Central memory CD8-positive, alpha-beta T cell (primary cell): ENCODE measurements at regions not wholly inside any gene's neighbourhood (a gene's known extent, or its start where the extent isn't known, plus 50 kb on each side); places are given as distances from the start of the nearest gene placed in this dataset.
"Not testable (repeated sequence)": the region's sequence is repeated elsewhere in the genome, so short reads cannot be mapped to it uniquely, and the experiment has no call there.

Experiments used
- ATAC-seq: fragments of 150-1000 bp; cut with Tn5 transposase; replicated peaks from 2 replicates; pipeline ENCODE4 v1.10.0; 2022; ENCODE audit warnings: mild to moderate bottlenecking, moderate FRiP score, moderate number of reproducible peaks; ENCODE audit not compliant: poor library complexity, severe bottlenecking; ENCODE audit errors: extremely low read depth
- DNase-seq, 2 donors: peaks; one replicate each; pipeline ENCODE4 v3.0.0; 2021; ENCODE audit warnings: low spot score in 2 of 2
- H3K27ac Mint-ChIP-seq: one replicate; pipeline ENCODE4 v1.8.0; 2022; ENCODE audit warnings: low read depth, mild to moderate bottlenecking, moderate library complexity, mixed read lengths
- H3K27me3 Mint-ChIP-seq: one replicate; pipeline ENCODE4 v1.8.0; 2022; ENCODE audit warnings: mixed read lengths
- H3K36me3 Mint-ChIP-seq: one replicate; pipeline ENCODE4 v1.8.0; 2022; ENCODE audit warnings: mild to moderate bottlenecking, moderate library complexity, mixed read lengths; ENCODE audit not compliant: insufficient read depth
- H3K4me1 Mint-ChIP-seq: one replicate; pipeline ENCODE4 v1.8.0; 2022; ENCODE audit warnings: mixed read lengths
- H3K4me3 Mint-ChIP-seq: one replicate; pipeline ENCODE4 v1.8.0; 2022; ENCODE audit warnings: mild to moderate bottlenecking, moderate library complexity, mixed read lengths
- H3K9me3 Mint-ChIP-seq: one replicate; pipeline ENCODE4 v1.8.0; 2022; ENCODE audit warnings: mixed read lengths

DNA sequence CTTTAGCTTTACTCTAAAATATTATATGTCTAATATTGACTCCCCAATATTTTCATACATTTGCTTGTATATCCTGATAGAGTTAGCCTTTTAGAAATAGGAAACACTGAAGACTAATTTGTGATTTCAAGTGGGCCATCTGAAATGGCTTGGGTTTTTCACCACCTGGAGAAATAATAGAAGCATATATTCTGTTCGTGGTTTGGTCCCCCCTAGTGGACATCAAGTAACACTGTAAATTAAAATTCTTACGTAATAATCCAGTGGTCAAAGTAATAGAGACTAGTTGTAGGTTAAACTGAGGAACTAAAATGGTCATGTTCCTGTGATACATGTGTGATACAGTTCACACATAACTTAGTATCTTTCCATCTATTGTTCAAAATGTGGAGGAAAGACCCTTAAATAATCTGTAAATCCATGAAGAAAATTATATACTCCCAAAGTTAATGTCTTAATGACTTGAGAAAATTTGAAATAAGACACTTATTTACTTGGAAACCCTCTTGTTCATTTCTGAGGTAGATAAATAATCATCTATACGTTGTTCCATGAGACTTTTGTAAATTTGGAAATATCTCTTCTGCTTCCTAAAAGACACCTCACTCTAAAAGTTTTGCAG lies 79.8 kb upstream of the SMARCAD1 start:
- H3K27me3 Mint-ChIP-seq, result peaks cover 15% of the 10 kb centered on the region
- H3K36me3 Mint-ChIP-seq, result no peaks in the 10 kb centered on the region
- DNase-seq, result no peak
- no peak overlapping the region for H3K27ac Mint-ChIP-seq
- H3K4me3 Mint-ChIP-seq, result no peak overlapping the region
- no peaks in the 10 kb centered on the region for H3K9me3 Mint-ChIP-seq
- H3K4me1 Mint-ChIP-seq, result no peaks in the 10 kb centered on the region
- no peak for ATAC-seq

- no peaks in the 10 kb centered on the region for H3K9me3 Mint-ChIP-seq
- no peak for ATAC-seq
- no peaks in the 10 kb centered on the region for H3K36me3 Mint-ChIP-seq
- DNase-seq, result no peak
- H3K4me3 Mint-ChIP-seq, result no peak overlapping the region
- H3K4me1 Mint-ChIP-seq, result no peaks in the 10 kb centered on the region
- H3K27ac Mint-ChIP-seq, result no peak overlapping the region
- peaks cover 24% of the 10 kb centered on the region for H3K27me3 Mint-ChIP-seq
These were observed 76.5 kb upstream of the SMARCAD1 start for GRCh38 chr4:94131212-94131611.

GRCh38 chr4:94135701-94136100 lies 72.0 kb upstream of the SMARCAD1 start:
- no peaks in the 10 kb centered on the region for H3K9me3 Mint-ChIP-seq
- H3K36me3 Mint-ChIP-seq, result no peaks in the 10 kb centered on the region
- H3K27ac Mint-ChIP-seq, result no peak overlapping the region
- no peak for ATAC-seq
- no peak overlapping the region for H3K4me3 Mint-ChIP-seq
- H3K27me3 Mint-ChIP-seq, result peaks cover 40% of the 10 kb centered on the region
- no peak for DNase-seq
- H3K4me1 Mint-ChIP-seq, result no peaks in the 10 kb centered on the region

GRCh38 chr4:94139931-94140612 lies 67.6 kb upstream of the SMARCAD1 start:
- Mint-ChIP-seq H3K4me1 (no peaks in the 10 kb centered on the region), H3K27me3 (peaks cover 33% of the 10 kb centered on the region), H3K36me3 (no peaks in the 10 kb centered on the region), H3K27ac (no peak overlapping the region), H3K4me3 (no peak overlapping the region), H3K9me3 (no peaks in the 10 kb centered on the region)
- no peak for ATAC-seq
- DNase-seq, result no peak

DNA sequence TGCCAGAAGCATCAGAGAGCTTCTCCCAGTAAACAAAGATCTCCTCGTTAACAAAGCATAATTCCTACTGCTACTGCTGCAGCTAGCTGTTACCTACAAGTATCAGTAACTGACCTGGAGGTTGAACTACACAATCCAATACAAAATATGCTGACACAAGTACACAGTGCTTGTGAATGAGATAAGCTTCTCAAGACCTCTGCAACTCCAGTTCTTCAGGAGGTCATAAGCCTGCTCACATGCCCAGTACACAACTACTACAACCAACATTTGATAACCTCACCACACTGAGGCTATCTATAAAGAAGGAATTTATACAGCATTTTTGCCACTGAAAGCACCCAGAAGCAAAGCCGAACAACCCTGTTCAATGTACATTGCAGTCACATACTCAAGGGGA lies 66.7 kb upstream of the SMARCAD1 start:
- no peaks in the 10 kb centered on the region for H3K36me3 Mint-ChIP-seq
- no peak overlapping the region for H3K27ac Mint-ChIP-seq
- H3K4me1 Mint-ChIP-seq, result no peaks in the 10 kb centered on the region
- DNase-seq (no peak), ATAC-seq (no peak)
- peaks cover 23% of the 10 kb centered on the region for H3K27me3 Mint-ChIP-seq
- H3K9me3 Mint-ChIP-seq, result no peaks in the 10 kb centered on the region
- H3K4me3 Mint-ChIP-seq, result no peak overlapping the region

- not testable (repeated sequence) for H3K4me1 Mint-ChIP-seq, H3K9me3 Mint-ChIP-seq, ATAC-seq, DNase-seq, H3K36me3 Mint-ChIP-seq, H3K4me3 Mint-ChIP-seq, H3K27ac Mint-ChIP-seq
- peaks cover 21% of the 10 kb centered on the region for H3K27me3 Mint-ChIP-seq
These were observed 59.6 kb upstream of the SMARCAD1 start for GRCh38 chr4:94148052-94148451.

GRCh38 chr4:94152466-94152865 lies 55.2 kb upstream of the SMARCAD1 start:
- Mint-ChIP-seq H3K4me3 (no peak overlapping the region), H3K27me3 (peaks cover 21% of the 10 kb centered on the region), H3K36me3 (peaks cover 2% of the 10 kb centered on the region), H3K4me1 (no peaks in the 10 kb centered on the region), H3K9me3 (no peaks in the 10 kb centered on the region), H3K27ac (no peak overlapping the region)
- ATAC-seq (no peak), DNase-seq (no peak)

GRCh38 chr4:94155404-94155803 lies 52.3 kb upstream of the SMARCAD1 start:
- H3K27me3 Mint-ChIP-seq, result peaks cover 12% of the 10 kb centered on the region
- not testable (repeated sequence) for ATAC-seq, H3K9me3 Mint-ChIP-seq, H3K27ac Mint-ChIP-seq, DNase-seq, H3K4me3 Mint-ChIP-seq, H3K4me1 Mint-ChIP-seq, H3K36me3 Mint-ChIP-seq

DNA sequence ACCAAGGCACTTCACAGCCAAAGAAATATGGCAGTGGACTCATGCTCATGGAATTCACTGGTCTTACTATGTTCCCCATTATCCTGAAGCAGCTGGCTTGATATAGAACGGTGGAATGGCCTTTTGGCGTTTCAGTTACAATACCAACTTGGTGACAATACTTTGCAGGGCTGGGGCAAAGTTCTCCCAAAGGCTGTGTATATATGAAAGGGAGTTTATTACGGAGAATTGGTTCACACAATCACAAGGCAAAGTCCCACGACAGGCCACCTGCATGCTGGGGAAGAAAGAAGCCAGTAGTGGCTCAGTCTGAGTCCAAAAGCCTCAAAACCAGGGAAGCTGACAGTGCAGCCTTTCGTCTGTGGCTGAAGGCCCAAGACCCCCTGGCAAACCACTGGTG lies 50.8 kb upstream of the SMARCAD1 start:
- Mint-ChIP-seq H3K36me3 (peaks cover 2% of the 10 kb centered on the region), H3K4me1 (no peaks in the 10 kb centered on the region), H3K27ac (no peak overlapping the region), H3K4me3 (no peak overlapping the region), H3K9me3 (no peaks in the 10 kb centered on the region), H3K27me3 (no peaks in the 10 kb centered on the region)
- DNase-seq (no peak), ATAC-seq (no peak)
